ENCODE measurements at regions not wholly inside any gene's neighbourhood (a gene's known extent, or its start where the extent isn't known, plus 50 kb on each side); places are given as distances from the start of the nearest gene placed in this dataset.

DNA sequence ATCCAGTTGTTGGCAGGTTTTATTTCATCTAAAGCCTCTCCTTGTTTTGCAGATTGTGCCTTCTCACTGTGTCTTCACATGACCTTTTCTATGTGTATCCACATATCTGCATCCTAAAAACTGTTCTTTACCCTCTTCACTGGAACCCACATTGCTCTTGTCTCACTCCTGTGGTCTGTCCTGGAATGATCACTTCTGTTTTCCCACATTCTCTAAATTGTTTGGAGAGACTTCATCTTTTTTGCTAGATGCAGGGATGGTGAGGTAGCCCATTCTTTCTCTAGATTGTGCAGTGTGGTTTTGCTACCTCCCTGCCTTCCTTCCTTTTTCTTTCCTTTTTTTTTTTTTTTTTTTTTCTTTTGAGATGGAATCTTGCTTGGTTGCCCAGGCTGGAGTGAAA, 608.6 kb upstream of the MIR17HG start:
- DNase-seq (ENCODE audit: low spot score): no peak

GRCh38 chr13:90740099-90740498, 607.4 kb upstream of the MIR17HG start:
- DNase-seq (ENCODE audit: low spot score): no peak

DNA sequence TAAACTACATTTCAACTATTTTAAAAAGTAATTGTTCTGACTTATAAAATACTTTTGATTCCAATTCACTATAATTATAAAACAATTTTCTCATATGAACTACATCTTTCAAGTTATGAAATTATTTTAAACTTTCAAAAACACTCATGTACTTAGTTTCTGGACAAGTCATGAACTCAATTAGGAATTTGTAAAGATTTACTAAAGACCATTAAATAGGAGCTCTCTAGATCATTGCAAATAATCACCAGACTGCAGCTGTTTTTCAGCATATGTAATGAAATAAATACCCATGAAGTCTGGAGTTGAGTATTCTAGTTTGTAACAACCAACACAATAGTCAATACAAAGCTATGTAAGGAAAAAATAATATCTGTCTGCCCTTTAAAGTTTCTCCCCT, 605.1 kb upstream of the MIR17HG start:
- DNase-seq (ENCODE audit: low spot score): no peak

DNA sequence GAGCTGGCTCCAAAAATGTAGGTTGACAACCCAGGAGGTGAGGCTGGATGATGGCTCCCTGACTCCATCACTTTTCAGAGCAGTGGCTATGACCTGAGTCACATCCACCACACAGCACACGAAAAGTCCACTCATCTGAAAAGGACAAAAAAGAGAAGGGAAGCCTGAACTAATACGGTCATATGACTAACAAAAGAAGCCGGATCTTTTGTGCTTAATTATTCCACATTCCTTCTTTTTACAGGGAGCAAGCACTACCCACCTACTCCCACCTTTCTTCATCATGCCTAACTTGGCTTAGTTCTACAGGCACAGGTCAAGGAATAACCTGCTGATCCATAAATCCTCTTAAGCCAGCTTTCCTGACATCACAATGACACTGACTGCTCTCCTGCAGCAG, 601.3 kb upstream of the MIR17HG start:
- DNase-seq (ENCODE audit: low spot score): no peak

DNA sequence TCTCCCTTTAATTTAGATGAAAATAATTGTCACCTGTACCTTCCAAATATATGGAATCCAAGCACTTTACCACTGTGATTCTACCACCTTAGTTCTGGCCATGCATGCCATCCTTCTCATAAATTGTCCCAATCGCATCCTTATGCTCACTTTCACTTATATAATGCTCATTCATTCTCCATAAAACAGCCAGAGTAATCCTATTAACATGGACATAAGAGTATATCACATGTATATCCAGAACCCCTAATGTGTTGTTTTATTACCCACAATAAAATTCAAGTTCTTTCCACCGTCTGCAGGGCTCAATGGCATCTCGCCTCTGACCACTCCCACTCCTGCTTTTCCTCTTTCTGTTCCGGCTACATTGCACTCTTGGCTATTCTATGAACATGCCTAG, 597.5 kb upstream of the MIR17HG start:
- no peak for DNase-seq (ENCODE audit: low spot score)

- DNase-seq (ENCODE audit: low spot score): no peak
Measured at GRCh38 chr13:90751026-90751425, 596.5 kb upstream of the MIR17HG start.

DNA sequence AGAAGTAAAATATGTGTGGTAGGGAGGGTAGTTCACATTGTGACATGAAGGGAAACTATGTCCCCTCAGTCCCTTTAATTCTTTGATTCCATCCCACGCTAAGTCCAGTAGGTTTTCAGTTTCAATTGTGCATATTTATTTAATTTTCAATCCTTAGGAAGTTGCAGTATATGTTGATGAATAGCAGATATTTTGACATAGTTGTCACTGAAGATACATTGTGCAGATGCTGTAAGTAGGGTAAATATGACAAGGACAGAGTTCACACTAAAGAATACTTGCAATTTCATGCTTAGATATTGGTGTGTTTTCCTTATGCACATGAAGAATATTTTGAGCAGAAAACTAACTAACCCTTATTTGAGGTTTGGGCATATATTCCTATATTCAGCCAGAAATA, 595.4 kb upstream of the MIR17HG start:
- no peak for DNase-seq (ENCODE audit: low spot score)

DNA sequence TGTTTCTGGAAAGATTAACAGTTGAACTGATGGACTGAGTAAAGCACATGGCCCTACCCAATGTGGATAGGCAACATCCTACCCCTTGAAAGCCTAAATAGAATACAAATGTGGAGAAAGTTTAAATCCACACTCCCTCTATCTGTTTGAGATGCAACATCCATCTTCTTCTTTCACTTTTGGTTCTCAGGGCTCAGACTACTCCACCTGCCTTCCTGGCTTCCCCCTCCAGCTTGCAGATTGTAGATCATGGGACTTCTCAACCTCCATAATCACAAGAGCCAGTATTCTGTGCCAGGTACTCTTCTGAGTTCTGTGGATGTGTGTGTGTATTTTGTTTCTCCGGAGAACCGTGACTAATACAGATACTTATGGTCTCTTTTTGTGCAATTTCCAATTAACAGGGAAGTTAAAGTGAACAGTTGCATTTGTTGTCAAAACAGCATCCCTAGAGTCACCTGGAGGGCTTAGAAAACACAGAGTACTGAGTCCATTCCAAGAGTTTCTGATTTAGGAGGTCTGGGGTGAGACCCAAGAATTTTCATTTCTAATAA, 590.3 kb upstream of the MIR17HG start:
- no peak for DNase-seq (ENCODE audit: low spot score)

- DNase-seq (ENCODE audit: low spot score): no peak
Measured at GRCh38 chr13:90760639-90761038, 586.8 kb upstream of the MIR17HG start.

- no peak for DNase-seq (ENCODE audit: low spot score)
Measured at GRCh38 chr13:90763476-90764150, 583.9 kb upstream of the MIR17HG start.

DNA sequence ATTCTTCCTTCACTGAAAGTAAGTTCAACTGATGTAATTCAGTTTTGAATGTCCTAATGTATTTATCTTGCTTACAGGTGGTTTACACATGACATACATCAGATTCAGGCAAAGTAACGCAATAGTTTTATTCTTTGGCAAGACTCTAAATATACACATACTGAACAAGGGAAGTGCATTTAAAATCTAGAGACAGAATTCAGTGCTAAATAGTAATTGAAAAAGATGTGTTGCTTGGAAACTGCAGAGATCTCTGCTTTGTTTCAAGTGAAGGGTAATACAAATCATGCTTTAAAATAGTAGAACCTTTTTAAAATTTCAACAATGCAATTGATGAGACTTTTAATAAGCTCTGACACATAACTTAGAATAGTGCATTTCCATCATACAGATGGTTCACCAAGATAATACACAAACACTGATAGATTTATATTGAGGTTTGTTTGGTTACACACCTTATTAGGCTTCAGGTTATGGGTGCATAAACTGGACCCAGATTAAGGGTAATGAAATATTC, 581.0 kb upstream of the MIR17HG start:
- DNase-seq (ENCODE audit: low spot score): no peak

- DNase-seq (ENCODE audit: low spot score): no peak
Measured at GRCh38 chr13:90768116-90768515, 579.4 kb upstream of the MIR17HG start.

DNA sequence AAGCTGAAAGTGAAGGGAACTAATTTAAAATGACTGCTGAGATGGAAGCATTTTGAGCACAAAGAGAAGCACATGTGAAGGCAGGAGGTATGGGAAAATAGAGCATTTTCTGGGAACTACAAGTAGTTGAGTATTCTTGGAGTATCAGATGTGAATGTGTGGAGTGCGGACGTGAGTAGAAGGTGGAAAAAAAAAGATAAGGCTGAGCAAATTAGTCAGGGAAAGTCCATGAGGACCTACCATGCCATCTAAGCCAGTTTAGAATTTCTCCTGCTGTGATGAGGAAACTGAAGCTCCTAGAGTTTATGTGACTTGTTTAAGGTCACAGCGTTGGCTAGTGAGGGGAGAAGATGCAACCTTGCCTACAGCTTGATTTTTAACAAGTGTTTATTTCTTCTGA, 578.1 kb upstream of the MIR17HG start:
- no peak for DNase-seq (ENCODE audit: low spot score)

DNA sequence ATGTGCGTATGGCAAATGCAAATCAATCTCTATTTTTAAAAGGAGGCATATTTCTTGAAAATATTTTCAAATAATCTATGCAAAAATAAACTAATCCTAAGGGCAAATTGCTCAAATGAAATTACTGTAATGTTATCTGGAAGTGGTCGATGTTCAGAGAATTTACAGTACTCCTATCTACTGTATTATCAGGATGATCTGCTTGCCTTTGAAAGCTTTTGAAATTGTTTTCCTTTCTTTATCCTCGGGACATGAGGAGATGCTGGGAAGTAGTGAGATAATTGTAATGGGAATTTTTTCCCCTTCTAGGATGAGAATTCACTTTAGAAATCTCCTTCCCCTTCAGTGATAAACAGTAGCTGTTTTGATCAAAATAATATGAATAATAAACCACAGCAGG, 577.2 kb upstream of the MIR17HG start:
- no peak for DNase-seq (ENCODE audit: low spot score)

GRCh38 chr13:90773681-90774080, 573.8 kb upstream of the MIR17HG start:
- DNase-seq (ENCODE audit: low spot score): no peak

DNA sequence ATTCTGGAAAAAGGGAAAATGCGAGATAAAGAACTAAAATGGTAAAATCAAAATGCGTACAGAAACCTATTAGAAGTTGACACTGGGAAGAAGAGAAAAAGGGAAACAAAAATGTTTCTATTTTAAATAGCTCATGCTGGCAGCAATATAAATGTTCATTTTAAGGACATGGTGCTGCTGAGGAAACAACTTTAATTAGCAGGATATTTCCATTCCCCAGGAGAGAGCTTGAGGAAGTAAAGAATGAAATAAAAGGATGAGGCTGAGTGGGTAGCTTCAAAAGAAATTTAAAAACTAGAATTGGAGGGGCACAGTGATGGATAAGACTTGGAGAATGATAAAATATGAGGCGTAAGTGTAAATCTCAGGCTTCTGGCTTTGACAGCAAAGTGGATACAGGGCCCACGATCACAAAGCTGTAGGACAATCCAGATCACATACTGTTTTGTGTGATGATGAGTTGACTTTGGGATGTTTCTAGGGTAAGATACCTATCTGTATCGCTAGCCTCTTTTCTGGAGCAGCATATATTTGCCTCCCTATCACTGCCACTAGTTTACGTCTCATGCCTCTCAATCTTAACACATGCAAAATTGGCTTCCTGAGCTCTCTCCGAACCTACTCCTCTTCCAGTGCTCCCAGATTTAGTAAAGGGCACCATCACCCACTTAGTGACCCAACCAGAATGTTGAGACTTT, 571.3 kb upstream of the MIR17HG start:
- DNase-seq (ENCODE audit: low spot score): no peak

GRCh38 chr13:90783273-90783672, 564.2 kb upstream of the MIR17HG start:
- no peak for DNase-seq (ENCODE audit: low spot score)

DNA sequence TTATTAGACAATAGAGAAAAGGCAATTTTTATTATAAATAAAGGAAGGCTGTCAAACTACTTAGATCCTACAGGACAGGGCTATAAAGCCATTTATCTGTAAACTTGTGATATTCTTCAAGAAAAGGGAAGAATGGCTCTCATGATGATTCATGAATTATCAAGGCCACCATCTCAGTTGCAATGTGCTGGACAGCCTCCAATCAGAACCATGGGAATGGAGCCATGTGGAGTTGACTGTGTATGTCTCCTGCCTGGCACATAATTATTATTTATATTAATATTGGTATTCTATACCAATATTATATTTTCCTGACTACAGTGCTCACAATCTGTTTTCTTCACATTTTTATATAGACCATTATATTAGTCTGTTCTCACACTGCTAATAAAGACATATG, 560.5 kb upstream of the MIR17HG start:
- DNase-seq (ENCODE audit: low spot score): no peak

GRCh38 chr13:90792335-90792734, 555.2 kb upstream of the MIR17HG start:
- DNase-seq (ENCODE audit: low spot score): no peak

DNA sequence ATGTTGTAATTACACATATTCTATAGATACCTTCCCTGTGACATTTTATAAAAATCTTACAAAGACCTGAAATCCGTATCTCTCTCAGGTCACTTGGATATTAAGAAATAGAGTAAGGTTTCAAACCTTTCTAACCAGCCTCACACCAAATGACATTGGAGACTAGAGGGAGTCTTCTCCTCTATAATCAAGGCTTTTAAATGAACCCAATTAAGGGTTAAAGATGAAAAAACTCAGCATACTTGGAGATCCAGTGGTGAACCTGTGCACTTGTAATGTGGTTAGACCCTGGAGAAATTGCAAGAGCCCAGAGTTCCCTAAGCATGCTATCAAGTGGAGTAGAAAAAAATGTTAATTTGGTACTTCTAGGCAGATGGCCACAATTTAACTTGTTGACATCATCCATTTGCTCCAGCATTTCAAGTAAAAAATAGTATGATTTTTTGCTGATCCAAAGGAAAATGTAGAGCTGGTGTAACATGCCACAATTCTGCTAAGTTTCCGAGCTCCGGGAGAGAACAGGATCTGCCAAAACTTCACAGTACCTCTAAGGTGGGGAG, 554.1 kb upstream of the MIR17HG start:
- DNase-seq (ENCODE audit: low spot score): no peak

DNA sequence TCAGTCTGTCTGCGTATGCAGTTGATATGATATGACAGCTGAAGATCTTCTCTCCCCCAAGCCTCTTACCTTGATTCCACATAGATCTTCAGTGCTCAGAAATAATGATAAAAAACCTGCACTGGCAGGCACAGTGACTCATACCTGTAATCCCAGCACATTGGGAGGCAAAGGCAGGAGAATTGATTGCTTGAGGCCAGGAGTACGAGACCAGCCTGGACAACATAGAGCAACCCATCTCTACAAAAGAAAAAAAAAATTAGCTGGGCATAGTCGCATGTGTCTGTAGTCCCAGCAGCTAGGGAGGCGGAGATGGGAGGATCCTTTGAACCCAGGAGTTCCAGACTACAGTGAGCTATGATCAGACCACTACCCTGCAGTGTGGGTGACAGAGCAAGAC, 551.0 kb upstream of the MIR17HG start:
- DNase-seq (ENCODE audit: low spot score): no peak

DNA sequence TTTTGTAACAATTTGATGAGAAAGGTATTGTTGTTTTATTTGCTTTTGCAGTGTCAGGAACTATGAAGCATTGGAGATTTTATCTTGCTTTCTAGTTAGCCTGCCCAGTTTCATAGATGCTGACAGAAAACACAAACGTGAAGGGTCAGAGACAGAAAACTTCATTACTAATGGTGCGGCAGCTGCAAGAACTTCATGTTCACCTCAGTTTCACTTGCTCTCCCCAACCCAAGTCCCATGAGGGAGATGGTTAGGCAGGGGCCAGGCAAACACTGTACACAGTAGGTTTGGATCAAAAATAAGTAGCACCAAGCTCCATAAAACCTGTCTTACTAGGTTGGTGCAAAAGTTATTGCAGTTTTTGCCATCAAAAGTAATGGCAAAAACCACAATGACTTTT, 550.2 kb upstream of the MIR17HG start:
- no peak for DNase-seq (ENCODE audit: low spot score)

DNA sequence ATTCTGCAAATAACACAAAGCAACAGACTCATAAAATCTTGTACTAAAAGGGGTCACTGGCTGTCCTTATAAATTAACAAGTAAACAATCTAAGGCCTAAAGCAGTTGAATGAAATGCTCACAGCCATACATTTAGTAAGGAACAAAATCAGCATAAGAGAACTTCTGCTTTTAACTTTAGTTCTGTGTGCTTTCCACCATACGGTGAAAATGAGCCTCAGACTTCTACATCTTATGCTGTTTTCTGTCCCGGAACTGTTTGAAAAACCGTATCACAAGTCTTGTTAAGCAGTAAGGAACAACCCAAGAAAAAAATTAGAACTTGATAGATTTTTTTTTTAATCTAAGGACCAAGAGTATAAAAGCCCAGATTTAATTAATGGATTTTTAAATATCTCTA, 549.1 kb upstream of the MIR17HG start:
- no peak for DNase-seq (ENCODE audit: low spot score)

Data from activated CD4-positive, alpha-beta T cell treated with anti-CD3 and anti-CD28 coated beads, Interleukin-2, Interleukin-4, amounts not matched to agents 100 ng/mL and 50 ng/mL, durations not matched to agents 16 hours and 8 hours (primary cell).